Coronary artery (tissue), 2 donors: ENCODE measurements at regions not wholly inside any gene's neighbourhood (a gene's known extent, or its start where the extent isn't known, plus 50 kb on each side); places are given as distances from the start of the nearest gene placed in this dataset.

Experiments
- DNase-seq: peaks from one replicate; pipeline ENCODE4 v3.0.0-alpha.2; 2017; ENCODE audit warnings: low spot score
- H3K27ac ChIP-seq, 2 donors: fragments of 200-600 bp; sonication (generic); one replicate each; pipeline ENCODE4 v1.5.1; 2016 to 2019
- H3K4me3 ChIP-seq: fragments of 200-600 bp; sonication (generic); 2 replicates; pipeline ENCODE4 v1.5.1; 2016; ENCODE audit warnings: mild to moderate bottlenecking, moderate library complexity
- CTCF ChIP-seq: fragments of 200-600 bp; sonication (generic); IDR thresholded peaks from one replicate; pipeline ENCODE4 v1.5.1; 2019; ENCODE audit warnings: antibody characterized with exemption

- TF ChIP-seq CTCF, result no peak
- DNase-seq, result no peak
- no peak overlapping the region for H3K4me3 ChIP-seq
- H3K27ac ChIP-seq, result no peak overlapping the region
Measured at GRCh38 chrX:94178145-94178788, 504.3 kb downstream of the FAM133A start.

GRCh38 chrX:94204524-94204923 lies 530.5 kb downstream of the FAM133A start:
- no peak for DNase-seq
- no peak overlapping the region for H3K27ac ChIP-seq
- no peak overlapping the region for H3K4me3 ChIP-seq
- TF ChIP-seq CTCF, result no peak

- DNase-seq, result no peak
- H3K27ac ChIP-seq, result no peak overlapping the region
- no peak for TF ChIP-seq CTCF
- H3K4me3 ChIP-seq, result no peak overlapping the region
Measured at GRCh38 chrX:94216738-94217137, 542.7 kb downstream of the FAM133A start.

- no peak overlapping the region for H3K27ac ChIP-seq
- TF ChIP-seq CTCF, result no peak
- no peak overlapping the region for H3K4me3 ChIP-seq
- DNase-seq, result no peak
Measured at GRCh38 chrX:94252211-94252610, 578.2 kb downstream of the FAM133A start.

GRCh38 chrX:94256396-94256795 lies 582.4 kb downstream of the FAM133A start:
- H3K4me3 ChIP-seq, result no peak overlapping the region
- no peak overlapping the region for H3K27ac ChIP-seq
- TF ChIP-seq CTCF, result no peak
- no peak for DNase-seq

GRCh38 chrX:94265323-94265722 lies 591.3 kb downstream of the FAM133A start:
- no peak for TF ChIP-seq CTCF
- no peak for DNase-seq

GRCh38 chrX:94288325-94288724 lies 614.3 kb downstream of the FAM133A start:
- H3K27ac ChIP-seq, result no peak overlapping the region
- H3K4me3 ChIP-seq, result no peak overlapping the region
- no peak for TF ChIP-seq CTCF
- no peak for DNase-seq

More at GRCh38 chrX:94265323-94265722, 591.3 kb downstream of the FAM133A start:
- H3K27ac ChIP-seq, result no peak overlapping the region
- H3K4me3 ChIP-seq, result no peak overlapping the region
